GM12878 (cell line): ENCODE measurements at regions not wholly inside any gene's neighbourhood (a gene's known extent, or its start where the extent isn't known, plus 50 kb on each side); places are given as distances from the start of the nearest gene placed in this dataset.

ENCODE experiments used
- ATAC-seq: fragments of 200-7000 bp; cut with Tn5 transposase; 3 replicates; pipeline ENCODE4 v1.9.1; 2020; ENCODE audit warnings: mild to moderate bottlenecking, moderate library complexity
- BruUV-seq: library from RNA; stranded (reverse); fragments of 400-500 nt; replicated peaks from 2 replicates; lab custom pipeline; 2021; lab: Mats Ljungman, UMichigan
- CTCF ChIA-PET: fragments of 300-600 bp; sonication (Branson Sonifier 250); formaldehyde crosslinking; extraction: SDS; loops from one replicate; lab custom pipeline; 2021; ENCODE audit warnings: inconsistent platforms; lab: Yijun Ruan, JAX
- POLR2A ChIA-PET: fragments of 350-600 bp; formaldehyde crosslinking; extraction: SDS; loops from one replicate; lab custom pipeline; 2021; ENCODE audit warnings: inconsistent platforms; lab: Charles Lee
- RAD21 ChIA-PET: fragments of 300-600 bp; sonication (Branson Sonifier 250); formaldehyde crosslinking; loops from one replicate; lab custom pipeline; 2023; ENCODE audit warnings: antibody characterized with exemption; ENCODE audit not compliant: unreplicated experiment; lab: Charles Lee
- SMC1A ChIA-PET: fragments of 300-600 bp; sonication (Branson Sonifier 250); formaldehyde crosslinking; loops from one replicate; lab custom pipeline; 2023; ENCODE audit not compliant: unreplicated experiment, uncharacterized antibody; lab: Charles Lee
- DNase-seq: peaks from one replicate; pipeline ENCODE4 v3.0.0-alpha.2; 2011; ENCODE audit warnings: low read depth, low spot score
- FAIRE-seq: peaks from 3 replicates; lab custom pipeline; 2011; peaks lifted over from hg19 to GRCh38; lab: Jason Lieb, UNC
- H2AFZ ChIP-seq: 2 replicates; pipeline ENCODE4 v1.6.0; 2011; ENCODE audit warnings: low read depth, low read length, control low read depth; ENCODE audit not compliant: control insufficient read depth
- H3K27ac ChIP-seq: 2 replicates; pipeline ENCODE4 v1.5.1; 2011; ENCODE audit warnings: control low read depth; ENCODE audit not compliant: control insufficient read depth, insufficient read depth
- H3K27me3 ChIP-seq, 2 experiments: replicated peaks in 1 of 2; 2 replicates each; pipeline versions ENCODE4 v1.6.0 to v1.6.1; 2011; ENCODE audit warnings: low read length in 1 of 2; ENCODE audit not compliant: control insufficient read depth in 2 of 2, insufficient read depth in 2 of 2
- H3K36me3 ChIP-seq, 2 experiments: 2 replicates each; pipeline ENCODE4 v1.5.1; 2011; ENCODE audit warnings: low read length in 1 of 2; ENCODE audit not compliant: control insufficient read depth in 2 of 2, insufficient read depth in 2 of 2
- H3K4me1 ChIP-seq: 2 replicates; pipeline ENCODE4 v1.6.1; 2011; ENCODE audit warnings: mild to moderate bottlenecking, low read length, moderate library complexity, mixed read lengths; ENCODE audit not compliant: control insufficient read depth, insufficient read depth
- H3K4me2 ChIP-seq: 2 replicates; pipeline ENCODE4 v1.6.0; 2011; ENCODE audit warnings: control low read depth; ENCODE audit not compliant: control insufficient read depth, insufficient read depth
- H3K4me3 ChIP-seq: fragments of 200-600 bp; sonication (generic); 2 replicates; pipeline ENCODE4 v1.5.1; 2016
- H3K79me2 ChIP-seq: 2 replicates; pipeline ENCODE4 v1.6.0; 2011; ENCODE audit warnings: low read length; ENCODE audit not compliant: control insufficient read depth, insufficient read depth
- H3K9ac ChIP-seq: 2 replicates; pipeline ENCODE4 v1.8.0; 2011; ENCODE audit warnings: low read length, control low read depth, mixed read lengths; ENCODE audit not compliant: control insufficient read depth, insufficient read depth
- H3K9me3 ChIP-seq: replicated peaks from 3 replicates; pipeline ENCODE4 v1.5.1; 2011; ENCODE audit warnings: mild to moderate bottlenecking, low read length; ENCODE audit not compliant: control insufficient read depth, insufficient read depth
- H4K20me1 ChIP-seq: 2 replicates; pipeline ENCODE4 v1.6.0; 2011; ENCODE audit not compliant: control insufficient read depth, insufficient read depth
- E2F4 ChIP-seq: IDR thresholded peaks from 2 replicates; pipeline ENCODE4 v1.6.1; 2012; ENCODE audit warnings: low read depth, low read length, improper control_type of control experiment
- ESRRA ChIP-seq: IDR thresholded peaks from 2 replicates; pipeline ENCODE4 v1.6.1; 2012; ENCODE audit warnings: mild to moderate bottlenecking, low read length, improper control_type of control experiment
- ETV6 ChIP-seq, 2 experiments: fragments of 450-650 bp in 1 of 2; IDR thresholded peaks in 1 of 2; conservative IDR thresholded peaks in 1 of 2; 2 replicates each; pipeline ENCODE4 v1.6.1; 2014; ENCODE audit warnings: antibody characterized with exemption in 1 of 2, borderline replicate concordance in 1 of 2, low read depth in 1 of 2, mild to moderate bottlenecking in 1 of 2, moderate library complexity in 1 of 2
- NR2F1 ChIP-seq: fragments of 450-650 bp; conservative IDR thresholded peaks from 2 replicates; pipeline ENCODE4 v1.6.1; 2017; ENCODE audit warnings: mild to moderate bottlenecking
- SPI1 ChIP-seq: IDR thresholded peaks from 2 replicates; pipeline ENCODE4 v1.6.1; 2011; ENCODE audit warnings: low read depth, mild to moderate bottlenecking, low read length, moderate library complexity, borderline replicate concordance; ENCODE audit not compliant: insufficient read depth
- ZNF24 ChIP-seq: fragments of 450-650 bp; IDR thresholded peaks from 2 replicates; pipeline ENCODE4 v1.6.1; 2017; ENCODE audit warnings: antibody characterized with exemption, mild to moderate bottlenecking
- WGBS: methylation state at CpG from one replicate; pipeline ENCODE4 v1.1.6; 2016; ENCODE audit warnings: low lambda C conversion rate; ENCODE audit not compliant: insufficient replicate concordance, insufficient coverage; ENCODE audit errors: missing lambda C conversion rate; 5-methylcytosine and 5-hydroxymethylcytosine counted together
- in situ Hi-C: fragments of 300-500 bp; cut with MboI; formaldehyde crosslinking; loops from 9 replicates; pipeline ENCODE4 v1.14.3; 2018; ENCODE audit warnings: mixed read lengths
- intact Hi-C: fragments of 100-400 bp; cut with micrococcal nuclease; formaldehyde crosslinking; loops from one replicate; pipeline ENCODE4 v1.14.2; 2022; ENCODE audit not compliant: unreplicated experiment

- peaks cover 2% of the 10 kb centered on the region; the same call in 2 of the 3 replicates for H3K9me3 ChIP-seq
- DNase-seq (no peak), FAIRE-seq (no peak), ATAC-seq (peak; percentile 41)
- ChIA-PET RAD21 (interaction anchor here (0.8 to 1.8 kb wide), 9 partner anchors 8 to 406 kb away, joined by 3 to 10 read pairs (median 4); no protein-coding TSS in a partner anchor), POLR2A (interaction anchor here (0.6 to 1.7 kb wide), 5 partner anchors 9 to 1091 kb away, joined by 3 to 12 read pairs (median 6); no protein-coding TSS in a partner anchor), CTCF (interaction anchor here (0.7 to 4.2 kb wide), 9 partner anchors 9 to 102 kb away, joined by 3 to 29 read pairs (median 4); no protein-coding TSS in a partner anchor), SMC1A (interaction anchor here (0.7 to 3.0 kb wide), 13 partner anchors 8 to 193 kb away, joined by 3 to 45 read pairs (median 4); partner anchors contain the start of gene NFE2L3)
- H3K4me2 ChIP-seq = peak overlapping the region; percentile 45
- H2AFZ ChIP-seq = peak overlapping the region; percentile 94
- no peaks in the 10 kb centered on the region for H3K79me2 ChIP-seq
- H3K36me3 ChIP-seq = no peaks in the 10 kb centered on the region
- H3K4me1 ChIP-seq = peaks cover 32% of the 10 kb centered on the region
- BruUV-seq = no TSS peak
- no peak overlapping the region for H3K4me3 ChIP-seq
- WGBS = 21% methylated on average over 5 of the region's 5 CpGs
- no peaks in the 10 kb centered on the region for H4K20me1 ChIP-seq
- H3K27me3 ChIP-seq = no peaks in the 10 kb centered on the region
- no peak overlapping the region for H3K9ac ChIP-seq
- in situ Hi-C loops = loop anchor here (25.0 kb wide), 1 partner anchor 1047 kb away; no protein-coding TSS in a partner anchor
- no peak for TF ChIP-seq ETV6 (conservative IDR thresholded peaks at IDR 0.05 in 1 of 2, IDR thresholded peaks at IDR 0.05 in 1 of 2; ENCODE audit: borderline replicate concordance in 1 of 2, low read depth in 1 of 2)
- intact Hi-C loops = no loop called here
- no peak overlapping the region for H3K27ac ChIP-seq
Observed at GRCh38 chr7:25959168-25959734, 192.7 kb upstream of the NFE2L3 start.

GRCh38 chr7:25963733-25964132 lies 188.3 kb upstream of the NFE2L3 start:
- H3K79me2 ChIP-seq = no peaks in the 10 kb centered on the region
- no peak for FAIRE-seq

More at GRCh38 chr7:25963733-25964132, 188.3 kb upstream of the NFE2L3 start:
- no peaks in the 10 kb centered on the region for H3K27me3 ChIP-seq
- 44% methylated on average over 3 of the region's 3 CpGs for WGBS
- in situ Hi-C loops = loop anchor here (25.0 kb wide), 1 partner anchor 1051 kb away; no protein-coding TSS in a partner anchor
- TF ChIP-seq E2F4 (no peak), ESRRA (peak; percentile 48; the same call in 1 of the 2 replicates), SPI1 (no peak), ZNF24 (no peak), NR2F1 (peak; percentile 59)
- TF ChIP-seq, all 136 proteins: peak for 2
- DNase-seq (no peak), ATAC-seq (no peak)
- peaks cover 2% of the 10 kb centered on the region; the same call in 2 of the 3 replicates for H3K9me3 ChIP-seq
- ChIA-PET POLR2A (interaction anchor here (0.7 kb wide), 1 partner anchor 203 kb away, joined by 3 read pairs; no protein-coding TSS in a partner anchor), SMC1A (interaction anchor here (1.0 to 3.2 kb wide), 3 partner anchors 8 to 69 kb away, joined by 4 to 37 read pairs (median 7); no protein-coding TSS in a partner anchor), CTCF (interaction anchor here (3.2 kb wide), 1 partner anchor 69 kb away, joined by 19 read pairs; no protein-coding TSS in a partner anchor), RAD21 (interaction anchor here (0.6 to 1.4 kb wide), 2 partner anchors 67 to 188 kb away, joined by 3 read pairs; partner anchors contain the start of gene NFE2L3)
- peak overlapping the region; percentile 93 for H3K4me2 ChIP-seq
- H2AFZ ChIP-seq = peak overlapping the region; percentile 15; the same call in 1 of the 2 replicates
- intact Hi-C loops = no loop called here
- no peaks in the 10 kb centered on the region for H3K36me3 ChIP-seq
- H3K4me1 ChIP-seq = peaks cover 73% of the 10 kb centered on the region
- H3K4me3 ChIP-seq = peak overlapping the region; percentile 48; the same call in 1 of the 2 replicates
- H4K20me1 ChIP-seq = no peaks in the 10 kb centered on the region
- H3K27ac ChIP-seq = peak overlapping the region; percentile 85
- no TSS peak for BruUV-seq
- H3K9ac ChIP-seq = peak overlapping the region; percentile 36; the same call in 1 of the 2 replicates
